Naive B cell (primary cell): ENCODE measurements at regions not wholly inside any gene's neighbourhood (a gene's known extent, or its start where the extent isn't known, plus 50 kb on each side); places are given as distances from the start of the nearest gene placed in this dataset.

Source experiments
- ATAC-seq, 2 donors: fragments of 150-1000 bp; cut with Tn5 transposase; 2 replicates each; pipeline ENCODE4 v1.10.0; 2021; ENCODE audit warnings: low read depth in 2 of 2, mild to moderate bottlenecking in 2 of 2, moderate library complexity in 2 of 2
- DNase-seq: peaks from one replicate; pipeline ENCODE4 v3.0.0; 2022
- H3K27ac Mint-ChIP-seq, 6 donors: one replicate each; pipeline ENCODE4 v1.8.0; 2020 to 2022; ENCODE audit warnings: mild to moderate bottlenecking in 6 of 6, mixed read lengths in 6 of 6, moderate library complexity in 5 of 6, inconsistent platforms in 2 of 6
- H3K27me3 Mint-ChIP-seq, 3 donors: one replicate each; pipeline ENCODE4 v1.8.0; 2021 to 2022; ENCODE audit warnings: mixed read lengths in 3 of 3, mild to moderate bottlenecking in 1 of 3
- H3K36me3 Mint-ChIP-seq, 2 donors: one replicate each; pipeline ENCODE4 v1.8.0; 2020 to 2022; ENCODE audit warnings: mixed read lengths in 2 of 2, inconsistent platforms in 1 of 2, mild to moderate bottlenecking in 1 of 2
- H3K4me1 Mint-ChIP-seq, 3 donors: one replicate each; pipeline ENCODE4 v1.8.0; 2020 to 2022; ENCODE audit warnings: mixed read lengths in 3 of 3, inconsistent platforms in 1 of 3, mild to moderate bottlenecking in 1 of 3, moderate library complexity in 1 of 3
- H3K4me3 Mint-ChIP-seq, 8 donors: one replicate each; pipeline ENCODE4 v1.8.0; 2020 to 2022; ENCODE audit warnings: mild to moderate bottlenecking in 8 of 8, mixed read lengths in 8 of 8, moderate library complexity in 8 of 8, inconsistent platforms in 2 of 8
- H3K9me3 Mint-ChIP-seq, 7 donors: one replicate each; pipeline ENCODE4 v1.8.0; 2020 to 2022; ENCODE audit warnings: mixed read lengths in 7 of 7, mild to moderate bottlenecking in 5 of 7, inconsistent platforms in 2 of 7, moderate library complexity in 1 of 7

DNA sequence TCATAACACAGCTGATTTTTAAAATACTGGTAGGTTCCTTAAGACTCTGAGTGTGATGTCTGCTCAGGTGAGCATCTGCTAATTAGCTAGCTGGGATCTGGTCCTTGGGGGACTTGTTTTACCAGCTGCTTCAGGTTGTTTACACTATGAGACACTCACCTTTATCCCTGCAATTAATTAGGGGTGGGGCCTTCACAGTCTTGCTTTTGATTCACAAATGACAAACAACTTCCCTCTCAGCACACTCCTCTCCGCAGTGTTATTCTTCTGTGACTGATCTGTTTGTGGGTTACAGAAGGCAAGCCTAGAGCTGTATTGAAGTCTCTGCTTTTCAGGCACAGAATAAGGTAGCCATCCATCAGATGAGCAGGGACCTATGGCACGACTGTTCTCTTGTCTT lies 62.0 kb upstream of the CD83 start:
- Mint-ChIP-seq H3K4me1 (no peaks in the 10 kb centered on the region), H3K9me3 (no peaks in the 10 kb centered on the region), H3K36me3 (peaks cover 0 to 8% of the 10 kb centered on the region in 2 donors), H3K27ac (no peak overlapping the region), H3K27me3 (peaks cover 0 to 18% (median 12%) of the 10 kb centered on the region in 3 donors), H3K4me3 (no peak overlapping the region)
- DNase-seq (no peak), ATAC-seq (no peak)

DNA sequence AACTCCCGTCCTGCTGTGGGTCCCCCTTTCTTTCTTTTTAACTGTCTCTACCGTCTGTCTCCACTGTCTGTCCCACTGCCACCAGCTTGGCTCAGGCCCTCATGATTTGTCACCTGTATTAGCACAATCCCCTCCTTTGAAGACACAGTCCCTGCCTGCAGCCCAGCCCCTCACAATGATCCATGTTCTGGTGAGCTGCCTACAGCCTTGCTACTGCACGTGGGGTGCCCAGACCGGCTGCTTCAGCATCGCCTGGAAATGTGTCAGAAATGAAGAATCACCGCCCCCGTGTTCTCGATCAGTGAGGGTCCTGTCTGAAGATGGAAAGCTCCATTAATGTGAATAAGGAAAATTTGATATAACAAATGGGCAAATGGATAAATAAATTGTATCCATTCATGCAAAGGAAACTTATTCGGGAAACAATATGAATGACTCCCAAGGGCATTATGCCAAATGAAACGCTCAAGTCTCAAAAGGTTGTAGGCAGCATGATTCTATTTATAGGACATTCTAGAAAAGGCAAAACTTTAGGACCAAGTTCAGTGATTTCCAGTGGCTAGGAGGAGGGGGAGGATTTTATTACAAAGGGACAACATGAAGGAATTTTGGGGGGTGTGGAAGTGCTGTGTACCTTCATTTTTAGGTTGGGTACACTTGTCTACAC lies 59.4 kb upstream of the CD83 start:
- ATAC-seq (no peak), DNase-seq (no peak)
- Mint-ChIP-seq H3K4me3 (no peak overlapping the region), H3K4me1 (no peaks in the 10 kb centered on the region), H3K9me3 (peaks cover 0 to 21% (median 7%) of the 10 kb centered on the region in 7 donors), H3K27ac (peak overlapping the region in 1 of 6 donors; percentile 18), H3K27me3 (peaks cover 0 to 18% (median 12%) of the 10 kb centered on the region in 3 donors), H3K36me3 (peaks cover 7 to 23% of the 10 kb centered on the region in 2 donors)

DNA sequence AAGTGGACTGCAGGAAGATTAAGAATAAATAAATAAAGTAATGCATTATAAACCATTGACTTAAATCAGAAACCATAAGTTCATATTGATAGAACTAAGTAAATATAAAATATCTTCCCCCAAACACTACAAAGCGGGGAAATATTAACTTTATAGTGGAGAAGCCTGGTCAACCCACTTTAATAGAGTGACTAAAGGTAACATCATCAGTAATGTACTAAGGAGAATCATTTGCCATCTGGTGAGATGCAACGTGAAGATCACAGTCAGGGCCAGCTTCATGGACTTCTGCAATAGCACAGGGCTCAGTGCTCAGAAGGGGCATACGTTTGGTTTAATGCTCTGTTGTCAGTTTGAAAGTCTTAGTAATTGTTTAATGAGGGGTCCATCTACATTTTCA lies 58.8 kb upstream of the CD83 start:
- DNase-seq (no peak), ATAC-seq (no peak)
- no peak overlapping the region for H3K4me3 Mint-ChIP-seq
- H3K36me3 Mint-ChIP-seq: peaks cover 7 to 23% of the 10 kb centered on the region in 2 donors
- H3K27me3 Mint-ChIP-seq: peaks cover 0 to 18% (median 12%) of the 10 kb centered on the region in 3 donors
- peaks cover 0 to 22% (median 7%) of the 10 kb centered on the region in 7 donors for H3K9me3 Mint-ChIP-seq
- H3K27ac Mint-ChIP-seq: no peak overlapping the region
- no peaks in the 10 kb centered on the region for H3K4me1 Mint-ChIP-seq

DNA sequence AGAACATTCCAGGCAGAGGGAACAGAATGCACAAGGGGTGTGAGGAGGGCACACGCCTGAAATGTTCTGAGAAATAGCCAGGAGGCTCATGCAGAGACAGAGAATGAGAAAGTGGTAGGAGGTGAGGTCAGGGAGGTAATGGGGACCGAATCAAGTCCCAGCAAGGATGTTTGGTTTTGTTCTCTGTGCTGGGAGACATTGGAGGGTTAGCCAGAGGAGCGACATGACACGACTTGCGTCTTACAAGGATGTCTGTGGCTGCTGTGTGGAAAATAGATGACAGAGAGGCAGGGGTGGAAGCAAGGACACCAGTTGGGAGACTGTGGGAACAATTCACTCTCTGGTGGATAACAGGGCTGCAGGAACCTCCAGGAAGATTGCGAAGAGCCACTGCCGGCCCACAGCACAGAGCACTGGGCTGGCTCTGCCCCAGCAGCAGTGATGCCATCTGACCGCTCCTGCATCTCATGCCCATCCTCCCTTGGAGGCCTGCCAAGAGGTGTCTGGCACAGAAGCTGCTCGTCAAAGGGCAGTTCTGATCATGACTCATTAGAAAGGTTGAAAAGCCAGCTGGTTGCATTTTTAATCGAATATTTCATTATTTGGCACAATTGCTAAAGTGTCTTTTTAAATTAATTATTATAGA lies 57.7 kb upstream of the CD83 start:
- DNase-seq (no peak), ATAC-seq (no peak)
- H3K27ac Mint-ChIP-seq: peak overlapping the region in 2 of 6 donors; percentile 0 to 12
- H3K4me1 Mint-ChIP-seq: no peaks in the 10 kb centered on the region
- H3K27me3 Mint-ChIP-seq: peaks cover 0 to 18% (median 12%) of the 10 kb centered on the region in 3 donors
- H3K4me3 Mint-ChIP-seq: no peak overlapping the region
- peaks cover 7 to 23% of the 10 kb centered on the region in 2 donors for H3K36me3 Mint-ChIP-seq
- peaks cover 0 to 22% (median 7%) of the 10 kb centered on the region in 7 donors for H3K9me3 Mint-ChIP-seq

DNA sequence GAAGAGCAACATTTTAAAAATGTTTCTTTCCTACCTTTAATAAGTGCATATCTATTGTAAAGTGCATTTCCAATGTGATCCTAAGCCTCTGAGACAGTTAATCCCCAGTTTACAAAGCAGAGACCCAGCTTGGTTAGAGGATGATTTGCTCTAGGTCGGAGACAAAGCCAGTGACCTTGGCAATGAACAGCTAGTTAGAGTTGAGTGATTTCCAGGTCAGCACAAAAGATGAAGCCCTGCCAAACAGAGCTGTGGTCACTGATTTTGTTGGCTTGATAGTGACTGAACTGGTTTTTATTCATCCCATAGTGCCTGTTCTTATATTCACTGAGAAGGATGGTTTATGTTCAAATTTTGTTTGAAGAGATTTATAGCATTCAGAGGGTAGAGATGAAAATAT lies 56.6 kb upstream of the CD83 start:
- peaks cover 0 to 18% (median 12%) of the 10 kb centered on the region in 3 donors for H3K27me3 Mint-ChIP-seq
- peaks cover 0 to 4% (median 4%) of the 10 kb centered on the region in 3 donors for H3K4me1 Mint-ChIP-seq
- H3K36me3 Mint-ChIP-seq: peaks cover 7 to 23% of the 10 kb centered on the region in 2 donors
- H3K4me3 Mint-ChIP-seq: no peak overlapping the region
- DNase-seq (no peak), ATAC-seq (no peak)
- no peak overlapping the region for H3K27ac Mint-ChIP-seq
- H3K9me3 Mint-ChIP-seq: peaks cover 0 to 22% (median 7%) of the 10 kb centered on the region in 7 donors

DNA sequence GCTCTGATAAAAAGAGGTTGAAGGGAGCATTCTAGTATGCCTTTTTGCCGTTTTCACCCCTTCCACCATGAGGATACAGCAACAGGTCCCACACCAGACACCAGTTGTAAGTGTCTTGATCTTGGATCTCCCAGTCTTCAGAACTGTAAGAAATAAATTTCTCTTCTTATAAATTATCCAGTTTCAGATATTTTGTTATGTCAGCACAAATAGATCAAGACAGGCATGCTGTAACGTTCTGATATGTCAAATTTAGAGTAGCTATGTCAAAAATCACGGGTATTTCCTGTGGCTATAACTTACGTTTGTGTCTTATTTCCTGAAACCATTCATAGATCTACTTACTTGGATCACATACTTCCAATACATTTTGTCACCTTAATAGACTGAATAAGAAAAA lies 55.9 kb upstream of the CD83 start:
- no peak for DNase-seq
- peaks cover 7 to 23% of the 10 kb centered on the region in 2 donors for H3K36me3 Mint-ChIP-seq

DNA sequence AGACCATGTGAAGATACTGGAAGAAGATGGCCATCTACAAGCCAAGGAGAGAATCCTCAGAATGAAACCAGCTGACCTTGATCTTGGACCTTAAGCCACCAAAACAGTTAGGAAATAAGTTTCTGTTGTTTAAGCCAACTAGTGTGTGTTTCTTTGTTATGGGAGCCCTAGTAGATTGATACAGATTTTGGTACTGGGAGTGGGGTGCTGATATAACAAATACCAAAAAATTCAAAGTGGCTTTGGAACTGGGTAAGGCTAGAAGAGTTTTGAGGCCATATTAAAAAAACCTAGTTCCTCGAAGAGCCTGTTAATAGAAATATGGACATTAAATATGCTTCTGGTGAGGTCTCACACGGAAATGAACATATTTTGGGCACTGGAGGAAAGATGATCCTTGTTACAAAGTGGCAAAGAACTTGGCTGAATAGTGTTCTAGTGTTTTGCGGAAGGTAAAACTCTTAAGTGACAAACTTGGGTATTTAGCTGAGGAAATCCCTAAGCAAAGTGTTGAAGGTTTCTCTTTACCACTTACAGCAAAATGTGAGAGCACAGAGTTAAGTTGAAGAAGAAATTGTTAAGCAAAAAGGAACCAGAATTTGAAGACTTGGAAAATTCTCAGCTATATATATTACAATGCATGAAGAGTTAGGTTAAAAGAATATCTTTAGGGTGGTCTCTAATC lies 55.1 kb upstream of the CD83 start:
- H3K27ac Mint-ChIP-seq: no peak overlapping the region
- peaks cover 7 to 15% (median 13%) of the 10 kb centered on the region in 3 donors for H3K4me1 Mint-ChIP-seq
- peaks cover 7 to 23% of the 10 kb centered on the region in 2 donors for H3K36me3 Mint-ChIP-seq
- no peak for ATAC-seq
- no peak for DNase-seq
- H3K9me3 Mint-ChIP-seq: peaks cover 0 to 22% (median 7%) of the 10 kb centered on the region in 7 donors
- H3K27me3 Mint-ChIP-seq: peaks cover 0 to 18% (median 12%) of the 10 kb centered on the region in 3 donors
- H3K4me3 Mint-ChIP-seq: no peak overlapping the region

More for the DNA sequence above, 55.9 kb upstream of the CD83 start:
- H3K9me3 Mint-ChIP-seq: peaks cover 0 to 22% (median 7%) of the 10 kb centered on the region in 7 donors
- H3K4me3 Mint-ChIP-seq: no peak overlapping the region
- H3K27ac Mint-ChIP-seq: no peak overlapping the region
- H3K27me3 Mint-ChIP-seq: peaks cover 0 to 18% (median 12%) of the 10 kb centered on the region in 3 donors
- ATAC-seq: no peak
- H3K4me1 Mint-ChIP-seq: peaks cover 2 to 9% (median 6%) of the 10 kb centered on the region in 3 donors

DNA sequence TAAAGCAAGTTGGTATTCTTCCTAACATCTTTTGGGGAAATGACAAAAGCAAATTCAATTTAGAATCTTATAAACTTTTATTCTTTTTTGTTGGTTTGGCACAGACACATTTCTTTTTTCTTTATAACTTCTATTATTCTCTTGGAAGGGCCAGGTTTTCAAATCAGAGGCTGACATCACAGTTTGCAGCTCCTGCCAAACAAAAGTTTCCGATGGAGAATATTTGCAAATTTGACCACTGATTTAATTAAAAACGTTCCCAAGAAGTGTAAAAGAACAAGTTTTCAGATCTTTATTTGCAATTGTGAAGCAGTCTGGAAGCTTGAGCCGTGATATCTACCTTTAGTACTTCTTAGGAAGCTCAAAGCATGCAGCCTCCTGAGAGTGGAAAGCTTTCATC lies 53.8 kb upstream of the CD83 start:
- peaks cover 0 to 8% (median 6%) of the 10 kb centered on the region in 3 donors for H3K27me3 Mint-ChIP-seq
- ATAC-seq (no peak), DNase-seq (no peak)
- H3K4me3 Mint-ChIP-seq: no peak overlapping the region
- H3K9me3 Mint-ChIP-seq: peaks cover 0 to 22% (median 7%) of the 10 kb centered on the region in 7 donors
- H3K4me1 Mint-ChIP-seq: peaks cover 7 to 27% (median 13%) of the 10 kb centered on the region in 3 donors
- H3K36me3 Mint-ChIP-seq: peaks cover 7 to 23% of the 10 kb centered on the region in 2 donors
- H3K27ac Mint-ChIP-seq: no peak overlapping the region

DNA sequence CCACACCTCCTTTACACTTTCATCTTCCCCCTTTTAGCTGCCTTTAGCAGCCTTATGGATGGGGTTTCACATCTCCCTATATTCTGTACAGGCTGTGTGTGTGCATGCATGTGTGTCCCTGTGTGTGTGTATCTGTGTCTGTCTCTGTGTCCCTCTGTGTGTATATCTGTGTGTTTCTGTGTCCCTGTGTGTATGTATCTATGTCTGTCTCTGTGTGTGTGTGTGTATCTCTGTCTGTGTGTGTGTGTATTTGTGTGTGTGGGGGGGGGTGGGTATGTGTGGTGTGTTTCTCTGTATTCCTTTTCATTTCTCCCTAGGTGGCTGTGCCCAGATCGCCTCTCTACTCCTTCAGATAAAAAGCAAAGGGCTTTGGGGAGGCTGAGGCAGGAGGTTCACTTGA lies 52.2 kb upstream of the CD83 start:
- Mint-ChIP-seq H3K36me3 (peaks cover 7 to 15% of the 10 kb centered on the region in 2 donors), H3K27ac (peak overlapping the region in 2 of 6 donors; percentile 6 to 89), H3K27me3 (no peaks in the 10 kb centered on the region), H3K4me1 (peaks cover 7 to 40% (median 13%) of the 10 kb centered on the region in 3 donors), H3K4me3 (no peak overlapping the region), H3K9me3 (peaks cover 0 to 22% (median 7%) of the 10 kb centered on the region in 7 donors)
- no peak for DNase-seq
- ATAC-seq: no peak

DNA sequence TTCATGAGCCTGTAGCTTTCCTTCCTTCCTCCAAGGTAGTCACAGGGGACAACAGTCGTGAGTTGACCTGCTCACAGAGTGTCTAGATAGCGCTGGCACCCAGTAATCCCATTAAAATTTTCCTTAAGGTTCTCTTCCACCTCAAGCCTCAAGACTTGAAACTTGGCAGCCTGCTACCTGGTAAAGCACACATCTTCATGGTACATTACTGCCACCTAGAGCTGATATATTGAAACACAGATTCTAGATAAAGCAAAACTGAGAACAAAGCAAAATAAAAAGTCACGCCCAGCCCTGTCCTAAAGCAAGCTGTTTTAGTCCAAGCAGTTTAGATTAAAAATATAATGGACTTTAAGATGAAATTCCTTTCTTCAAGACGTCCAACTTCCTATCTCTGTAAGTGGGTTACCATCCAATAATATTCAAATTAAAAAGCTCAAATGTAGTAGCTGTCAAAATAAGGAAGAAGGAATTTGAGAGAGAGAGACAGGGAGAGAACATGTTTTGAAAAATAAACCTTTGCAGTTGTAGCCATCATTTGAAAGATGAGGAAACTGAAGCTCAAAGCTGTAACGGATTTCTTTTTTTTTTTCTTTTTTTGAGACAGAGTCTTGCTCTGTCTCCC lies 50.7 kb upstream of the CD83 start:
- peak; percentile 92 to 93 for ATAC-seq
- H3K4me1 Mint-ChIP-seq: peaks cover 7 to 45% (median 16%) of the 10 kb centered on the region in 3 donors
- H3K36me3 Mint-ChIP-seq: peaks cover 7% of the 10 kb centered on the region in 2 donors
- peaks cover 0 to 14% (median 7%) of the 10 kb centered on the region in 7 donors for H3K9me3 Mint-ChIP-seq
- no peaks in the 10 kb centered on the region for H3K27me3 Mint-ChIP-seq
- peak overlapping the region; percentile 30 to 93 (median 80) for H3K27ac Mint-ChIP-seq
- peak overlapping the region in 2 of 8 donors; percentile 21 to 25 for H3K4me3 Mint-ChIP-seq
- peak; percentile 60 for DNase-seq

DNA sequence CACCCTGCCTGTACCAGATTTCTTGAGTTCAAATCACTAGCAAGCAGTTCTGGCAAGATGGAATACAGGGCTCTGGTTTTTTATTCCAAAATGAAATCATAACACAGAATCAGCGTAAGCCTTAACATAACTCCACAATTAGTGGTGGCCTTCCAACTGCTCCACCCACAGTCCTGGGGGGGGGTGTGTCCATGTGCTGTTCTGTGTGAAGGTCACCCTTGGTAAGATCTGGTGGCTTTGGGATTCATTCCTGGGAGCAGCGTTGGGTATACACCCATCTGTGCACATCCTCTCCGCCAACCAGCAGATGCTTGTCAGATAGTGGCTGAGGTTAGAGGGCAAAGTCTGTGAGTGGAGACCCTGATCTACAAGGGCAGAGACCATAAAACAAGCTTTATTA lies 49.9 kb upstream of the CD83 start:
- Mint-ChIP-seq H3K9me3 (peaks cover 0 to 8% (median under 1%) of the 10 kb centered on the region in 7 donors), H3K36me3 (peaks cover 0 to 1% of the 10 kb centered on the region in 2 donors), H3K4me1 (peaks cover 7 to 45% (median 16%) of the 10 kb centered on the region in 3 donors), H3K4me3 (no peak overlapping the region), H3K27ac (peak overlapping the region; percentile 12 to 93 (median 72)), H3K27me3 (no peaks in the 10 kb centered on the region)
- ATAC-seq (no peak), DNase-seq (no peak)
